ENCODE measurements at regions not wholly inside any gene's neighbourhood (a gene's known extent, or its start where the extent isn't known, plus 50 kb on each side); places are given as distances from the start of the nearest gene placed in this dataset.

DNA sequence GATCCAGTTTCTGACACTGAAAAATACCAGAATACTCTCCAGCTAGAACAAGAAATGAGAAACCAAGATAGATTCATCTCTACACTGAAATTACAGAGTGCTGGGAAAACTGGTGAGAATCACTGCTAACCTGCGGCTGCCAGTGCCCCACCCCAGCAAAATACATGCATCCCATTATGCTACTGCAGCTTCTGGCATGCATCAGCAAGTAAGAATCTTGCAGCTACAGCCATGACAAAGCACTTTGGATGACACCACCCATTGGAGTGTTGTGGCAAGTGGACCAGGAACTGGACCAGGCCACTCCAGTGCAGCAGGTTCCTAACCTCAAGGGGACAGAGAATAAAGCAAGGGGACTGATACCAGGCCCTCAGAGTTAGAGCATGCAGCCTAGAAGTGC, 378.8 kb upstream of the ETAA1 start:
- TF ChIP-seq, protein P1, sequence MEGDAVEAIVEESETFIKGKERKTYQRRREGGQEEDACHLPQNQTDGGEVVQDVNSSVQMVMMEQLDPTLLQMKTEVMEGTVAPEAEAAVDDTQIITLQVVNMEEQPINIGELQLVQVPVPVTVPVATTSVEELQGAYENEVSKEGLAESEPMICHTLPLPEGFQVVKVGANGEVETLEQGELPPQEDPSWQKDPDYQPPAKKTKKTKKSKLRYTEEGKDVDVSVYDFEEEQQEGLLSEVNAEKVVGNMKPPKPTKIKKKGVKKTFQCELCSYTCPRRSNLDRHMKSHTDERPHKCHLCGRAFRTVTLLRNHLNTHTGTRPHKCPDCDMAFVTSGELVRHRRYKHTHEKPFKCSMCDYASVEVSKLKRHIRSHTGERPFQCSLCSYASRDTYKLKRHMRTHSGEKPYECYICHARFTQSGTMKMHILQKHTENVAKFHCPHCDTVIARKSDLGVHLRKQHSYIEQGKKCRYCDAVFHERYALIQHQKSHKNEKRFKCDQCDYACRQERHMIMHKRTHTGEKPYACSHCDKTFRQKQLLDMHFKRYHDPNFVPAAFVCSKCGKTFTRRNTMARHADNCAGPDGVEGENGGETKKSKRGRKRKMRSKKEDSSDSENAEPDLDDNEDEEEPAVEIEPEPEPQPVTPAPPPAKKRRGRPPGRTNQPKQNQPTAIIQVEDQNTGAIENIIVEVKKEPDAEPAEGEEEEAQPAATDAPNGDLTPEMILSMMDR (IDR thresholded peaks at IDR 0.05; ENCODE audit: low read depth, low read length, poor library complexity, severe bottlenecking): no peak
- TF ChIP-seq EZH2phosphoT487 (IDR thresholded peaks at IDR 0.05; ENCODE audit: borderline replicate concordance, low read length): no peak
